HG02763 (cell line): ENCODE measurements at regions not wholly inside any gene's neighbourhood (a gene's known extent, or its start where the extent isn't known, plus 50 kb on each side); places are given as distances from the start of the nearest gene placed in this dataset.

Source experiments
- ATAC-seq: cut with Tn5 transposase; IDR thresholded peaks from one replicate; pipeline ENCODE4 v1.9.1; 2021; ENCODE audit warnings: mild to moderate bottlenecking, moderate library complexity; ENCODE audit not compliant: unreplicated experiment

DNA sequence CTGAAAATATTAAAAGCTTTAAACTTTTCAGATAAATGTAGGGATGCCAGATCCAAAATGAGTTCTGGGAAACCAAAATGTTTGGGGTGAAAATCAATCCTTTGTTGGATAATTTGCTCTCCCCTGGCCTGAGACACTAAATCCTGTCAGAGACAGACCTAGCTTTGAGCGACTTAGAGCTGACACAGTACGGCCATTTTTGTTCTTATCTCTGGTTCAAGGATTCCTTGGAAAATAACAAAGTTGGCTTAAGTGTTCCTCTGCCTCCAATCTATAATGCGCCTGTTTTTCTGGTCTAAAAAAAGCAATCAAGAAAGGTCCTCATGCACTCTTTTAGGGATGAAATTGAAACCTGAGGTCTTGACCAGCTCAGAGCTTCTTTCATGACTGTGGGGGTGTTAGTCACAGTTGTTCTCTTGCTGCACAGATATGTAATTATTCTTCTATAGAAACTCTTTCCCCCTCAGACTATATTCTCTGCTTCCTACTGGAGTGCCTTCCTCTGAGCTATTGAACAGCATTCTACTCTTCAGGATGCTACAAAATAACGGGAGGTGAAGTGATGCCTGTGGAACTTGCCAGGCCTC, 52.3 kb upstream of the EGLN3 start:
- peak; percentile 45 for ATAC-seq
